Ascending aorta (tissue), 2 donors: ENCODE measurements at regions not wholly inside any gene's neighbourhood (a gene's known extent, or its start where the extent isn't known, plus 50 kb on each side); places are given as distances from the start of the nearest gene placed in this dataset.

Experiments
- DNase-seq, 2 donors: peaks; one replicate each; pipeline ENCODE4 v3.0.0-alpha.2; 2019; ENCODE audit warnings: low spot score in 2 of 2
- H3K27ac ChIP-seq, 2 donors: fragments of 200-600 bp; sonication (generic); one replicate each; pipeline ENCODE4 v1.5.1; 2016 to 2017; ENCODE audit warnings: mild to moderate bottlenecking in 1 of 2
- H3K27me3 ChIP-seq: fragments of 200-600 bp; sonication (generic); one replicate; pipeline ENCODE4 v1.5.1; 2017
- H3K36me3 ChIP-seq, 2 donors: fragments of 200-600 bp; sonication (generic); one replicate each; pipeline ENCODE4 v1.5.1; 2016
- H3K4me1 ChIP-seq, 2 donors: fragments of 200-600 bp; sonication (generic); one replicate each; pipeline ENCODE4 v1.5.1; 2016 to 2017; ENCODE audit warnings: mild to moderate bottlenecking in 1 of 2
- H3K4me3 ChIP-seq, 2 donors: fragments of 200-600 bp; sonication (generic); one replicate each; pipeline ENCODE4 v1.5.1; 2016 to 2017; ENCODE audit warnings: mild to moderate bottlenecking in 1 of 2
- H3K9me3 ChIP-seq, 2 donors: fragments of 200-600 bp; sonication (generic); one replicate each; pipeline ENCODE4 v1.5.1; 2016
- CTCF ChIP-seq, 3 experiments: fragments of 200-600 bp in 2 of 3; fragments of 450-650 bp in 1 of 3; sonication (generic) in 2 of 3; IDR thresholded peaks; one replicate each; pipeline ENCODE4 v1.5.1; 2016 to 2019; ENCODE audit warnings: antibody characterized with exemption in 3 of 3, mild to moderate bottlenecking in 1 of 3, moderate library complexity in 1 of 3
- intact Hi-C: fragments of 100-400 bp; cut with DNase I; formaldehyde crosslinking; loops from one replicate; pipeline ENCODE4 v1.15.1; 2023

GRCh38 chr6:159582736-159583135 is 110.3 kb downstream of the SOD2 start:
- DNase-seq, result no peak
- Histone ChIP-seq H3K4me1 (no peaks in the 10 kb centered on the region), H3K27ac (no peak overlapping the region), H3K9me3 (no peaks in the 10 kb centered on the region), H3K4me3 (no peak overlapping the region), H3K27me3 (no peaks in the 10 kb centered on the region), H3K36me3 (no peaks in the 10 kb centered on the region)
- intact Hi-C loops, result no loop called here
- no peak for TF ChIP-seq CTCF (IDR thresholded peaks at IDR 0.05)

GRCh38 chr6:159578629-159579028 is 114.4 kb downstream of the SOD2 start:
- H3K9me3 ChIP-seq, result no peaks in the 10 kb centered on the region
- no peak overlapping the region for H3K27ac ChIP-seq
- no peaks in the 10 kb centered on the region for H3K27me3 ChIP-seq
- TF ChIP-seq CTCF (IDR thresholded peaks at IDR 0.05), result no peak
- H3K4me1 ChIP-seq, result no peaks in the 10 kb centered on the region
- intact Hi-C loops, result no loop called here
- no peak overlapping the region for H3K4me3 ChIP-seq
- H3K36me3 ChIP-seq, result no peaks in the 10 kb centered on the region
- DNase-seq, result no peak

- H3K9me3 ChIP-seq, result no peaks in the 10 kb centered on the region
- intact Hi-C loops, result no loop called here
- H3K27me3 ChIP-seq, result no peaks in the 10 kb centered on the region
- no peak overlapping the region for H3K27ac ChIP-seq
- no peak overlapping the region for H3K4me3 ChIP-seq
- no peak for TF ChIP-seq CTCF (IDR thresholded peaks at IDR 0.05)
- H3K4me1 ChIP-seq, result no peaks in the 10 kb centered on the region
- H3K36me3 ChIP-seq, result no peaks in the 10 kb centered on the region
- no peak for DNase-seq
Observed at GRCh38 chr6:159577564-159577963, 115.5 kb downstream of the SOD2 start.

- Histone ChIP-seq H3K9me3 (no peaks in the 10 kb centered on the region), H3K27me3 (no peaks in the 10 kb centered on the region), H3K27ac (peak overlapping the region; percentile 51 to 72), H3K4me3 (no peak overlapping the region), H3K36me3 (no peaks in the 10 kb centered on the region), H3K4me1 (no peaks in the 10 kb centered on the region)
- DNase-seq, result no peak
- no peak for TF ChIP-seq CTCF (IDR thresholded peaks at IDR 0.05)
- intact Hi-C loops, result no loop called here
Observed at GRCh38 chr6:159572439-159573110, 120.5 kb downstream of the SOD2 start.

GRCh38 chr6:159565181-159565710 is 127.8 kb downstream of the SOD2 start:
- no peak for TF ChIP-seq CTCF (IDR thresholded peaks at IDR 0.05)
- no peak for DNase-seq

More at GRCh38 chr6:159565181-159565710, 127.8 kb downstream of the SOD2 start:
- Histone ChIP-seq H3K9me3 (no peaks in the 10 kb centered on the region), H3K27me3 (no peaks in the 10 kb centered on the region), H3K36me3 (no peaks in the 10 kb centered on the region), H3K4me3 (no peak overlapping the region), H3K27ac (no peak overlapping the region), H3K4me1 (peaks cover 0 to 5% of the 10 kb centered on the region in 2 donors)
- intact Hi-C loops, result no loop called here
